GM21529 (cell line): ENCODE measurements at regions not wholly inside any gene's neighbourhood (a gene's known extent, or its start where the extent isn't known, plus 50 kb on each side); places are given as distances from the start of the nearest gene placed in this dataset.

Experiments
- ATAC-seq: cut with Tn5 transposase; IDR thresholded peaks from one replicate; pipeline ENCODE4 v1.9.1; 2021; ENCODE audit not compliant: unreplicated experiment

GRCh38 chr13:29664591-29664990 lies 69.1 kb upstream of the SLC7A1 start:
- no peak for ATAC-seq

GRCh38 chr13:29654843-29655547 lies 59.5 kb upstream of the SLC7A1 start:
- ATAC-seq = no peak

- ATAC-seq = no peak
Observed at GRCh38 chr13:29654384-29654783, 58.9 kb upstream of the SLC7A1 start.

GRCh38 chr13:29648760-29649159 lies 53.3 kb upstream of the SLC7A1 start:
- ATAC-seq = peak; percentile 65
